Memory B cell (primary cell): ENCODE measurements at regions not wholly inside any gene's neighbourhood (a gene's known extent, or its start where the extent isn't known, plus 50 kb on each side); places are given as distances from the start of the nearest gene placed in this dataset.

ENCODE experiments used
- ATAC-seq: fragments of 150-1000 bp; cut with Tn5 transposase; 2 replicates; pipeline ENCODE4 v1.10.0; 2021; ENCODE audit warnings: low read depth, mild to moderate bottlenecking, moderate library complexity
- DNase-seq, 2 donors: peaks; one replicate each; pipeline ENCODE4 v3.0.0; 2022; ENCODE audit warnings: low spot score in 2 of 2
- H3K27ac Mint-ChIP-seq: one replicate; pipeline ENCODE4 v1.8.0; 2022; ENCODE audit warnings: mild to moderate bottlenecking, moderate library complexity, mixed read lengths
- H3K27me3 Mint-ChIP-seq: one replicate; pipeline ENCODE4 v1.8.0; 2022; ENCODE audit warnings: mixed read lengths
- H3K36me3 Mint-ChIP-seq: one replicate; pipeline ENCODE4 v1.8.0; 2022; ENCODE audit warnings: mild to moderate bottlenecking, mixed read lengths
- H3K4me1 Mint-ChIP-seq: one replicate; pipeline ENCODE4 v1.8.0; 2022; ENCODE audit warnings: mixed read lengths
- H3K4me3 Mint-ChIP-seq: one replicate; pipeline ENCODE4 v1.8.0; 2022; ENCODE audit warnings: mild to moderate bottlenecking, moderate library complexity, mixed read lengths
- H3K9me3 Mint-ChIP-seq: one replicate; pipeline ENCODE4 v1.8.0; 2022; ENCODE audit warnings: mixed read lengths

DNA sequence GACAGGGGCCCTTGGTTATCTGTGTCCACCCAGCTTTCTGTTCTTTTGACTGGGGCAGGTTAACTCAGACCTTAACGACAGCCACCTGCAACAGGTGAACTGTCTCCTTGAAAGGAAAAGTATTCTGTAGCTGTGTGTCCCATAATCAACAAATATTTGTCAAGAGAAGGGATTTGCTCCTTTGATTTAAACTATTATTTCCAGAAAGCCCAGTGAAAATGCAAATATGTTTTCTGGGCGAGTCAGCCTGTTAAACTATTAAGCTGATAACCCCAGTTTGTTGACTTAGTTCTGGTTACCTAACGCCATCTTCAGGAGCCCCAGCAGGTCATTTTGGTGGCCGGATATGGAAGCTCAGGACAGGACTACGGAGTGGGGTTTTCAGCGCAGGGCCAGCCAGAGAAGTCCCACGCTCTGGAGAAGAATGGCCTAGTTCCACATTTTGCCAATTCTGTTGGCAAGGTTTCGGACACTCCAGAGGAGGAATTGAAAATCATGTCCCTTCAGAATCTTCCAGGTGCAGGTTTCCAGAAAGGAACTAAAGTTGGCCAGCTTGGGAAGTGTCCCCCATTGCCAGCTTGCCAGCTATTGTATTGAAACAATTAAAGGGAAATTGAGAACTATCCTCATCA is 54.5 kb downstream of the ADRA2A start:
- Mint-ChIP-seq H3K27me3 (peaks cover 4% of the 10 kb centered on the region), H3K27ac (no peak overlapping the region), H3K36me3 (no peaks in the 10 kb centered on the region), H3K4me3 (no peak overlapping the region), H3K4me1 (no peaks in the 10 kb centered on the region), H3K9me3 (peaks cover 1% of the 10 kb centered on the region)
- no peak for ATAC-seq
- no peak for DNase-seq

DNA sequence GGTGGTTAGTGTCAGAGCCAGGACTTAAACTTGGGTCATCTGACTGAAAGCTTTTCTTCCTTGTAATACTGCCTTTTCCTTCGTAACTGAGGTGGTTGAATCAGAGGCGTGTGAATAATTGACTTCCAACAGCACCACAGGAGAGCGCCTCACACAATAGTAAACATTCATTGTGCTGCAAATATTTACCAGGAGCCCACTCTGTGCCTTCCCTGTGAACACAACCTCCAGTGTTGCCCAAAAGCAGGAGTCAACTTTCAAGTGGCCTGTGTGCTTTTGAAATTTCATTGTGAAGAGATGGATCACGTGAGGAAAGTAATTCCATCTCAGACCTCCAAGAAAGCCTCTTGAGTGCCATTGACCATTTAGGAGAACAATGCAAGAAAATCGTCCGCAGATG is 60.2 kb downstream of the ADRA2A start:
- no peaks in the 10 kb centered on the region for H3K36me3 Mint-ChIP-seq
- no peak overlapping the region for H3K27ac Mint-ChIP-seq
- DNase-seq (no peak), ATAC-seq (no peak)
- H3K27me3 Mint-ChIP-seq: peaks cover 14% of the 10 kb centered on the region
- H3K4me1 Mint-ChIP-seq: no peaks in the 10 kb centered on the region
- H3K9me3 Mint-ChIP-seq: peaks cover 1% of the 10 kb centered on the region
- no peak overlapping the region for H3K4me3 Mint-ChIP-seq

DNA sequence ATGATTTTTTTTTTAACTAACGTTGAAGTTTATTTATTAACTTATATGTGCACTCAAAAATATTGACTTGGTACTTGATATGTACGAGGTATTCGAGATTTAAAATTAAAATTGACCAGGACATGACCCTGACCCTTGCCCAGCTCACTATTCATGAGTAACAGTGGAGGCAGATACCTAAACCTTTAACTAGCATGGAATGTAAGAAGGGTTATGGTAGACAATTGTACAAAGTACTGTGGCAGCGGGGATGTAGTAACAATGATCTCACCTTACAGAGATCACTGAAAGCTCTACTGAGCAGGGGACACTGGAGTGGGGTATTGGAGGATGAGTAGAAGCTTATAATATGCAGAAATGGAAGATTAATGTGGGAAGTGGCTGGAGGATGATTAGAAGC is 60.8 kb downstream of the ADRA2A start:
- Mint-ChIP-seq H3K4me1 (no peaks in the 10 kb centered on the region), H3K27ac (no peak overlapping the region), H3K27me3 (peaks cover 16% of the 10 kb centered on the region), H3K9me3 (peaks cover 1% of the 10 kb centered on the region), H3K36me3 (no peaks in the 10 kb centered on the region), H3K4me3 (no peak overlapping the region)
- DNase-seq (no peak), ATAC-seq (no peak)

DNA sequence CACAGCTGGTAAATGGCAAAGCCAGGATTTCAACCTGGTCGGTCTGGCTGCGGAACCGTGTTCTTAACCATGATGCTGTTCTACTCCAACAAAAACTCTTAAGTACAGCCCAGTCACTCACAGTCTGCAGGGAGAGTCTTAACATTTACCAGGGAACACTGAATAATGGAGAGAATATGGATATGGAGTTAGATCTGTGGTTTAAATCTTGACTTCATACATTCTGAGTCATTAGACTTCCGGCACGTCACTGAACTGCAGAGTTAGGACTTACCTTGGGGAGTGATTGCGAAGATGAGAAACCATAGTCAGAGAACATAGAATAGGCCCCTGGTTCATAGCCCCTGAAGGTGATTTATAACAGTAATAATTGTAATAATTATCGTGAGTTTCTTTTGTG is 61.7 kb downstream of the ADRA2A start:
- Mint-ChIP-seq H3K27me3 (peaks cover 20% of the 10 kb centered on the region), H3K4me1 (no peaks in the 10 kb centered on the region), H3K36me3 (no peaks in the 10 kb centered on the region), H3K27ac (no peak overlapping the region), H3K4me3 (no peak overlapping the region), H3K9me3 (no peaks in the 10 kb centered on the region)
- ATAC-seq (no peak), DNase-seq (no peak)

DNA sequence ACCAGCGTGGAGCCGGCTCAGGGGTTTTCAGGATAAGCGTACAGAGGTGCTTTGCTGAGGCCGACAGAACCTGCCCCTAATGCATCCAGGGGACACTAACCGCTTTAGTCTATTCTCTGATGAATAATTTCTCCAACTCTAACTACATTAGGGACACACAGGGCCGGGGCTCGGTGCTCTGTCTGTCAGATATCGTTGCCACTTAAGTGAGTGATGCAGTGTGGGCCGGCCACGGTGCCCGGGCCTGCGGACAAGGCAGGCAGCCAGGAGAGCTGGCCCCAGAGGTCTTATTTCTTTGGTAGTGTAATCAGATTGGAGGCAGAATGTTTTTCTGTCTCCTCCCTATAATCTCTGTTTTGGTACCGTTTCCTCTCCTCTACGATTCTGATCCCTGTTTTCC is 62.7 kb downstream of the ADRA2A start:
- Mint-ChIP-seq H3K27me3 (peaks cover 18% of the 10 kb centered on the region), H3K4me3 (no peak overlapping the region), H3K27ac (no peak overlapping the region), H3K4me1 (no peaks in the 10 kb centered on the region), H3K36me3 (no peaks in the 10 kb centered on the region), H3K9me3 (no peaks in the 10 kb centered on the region)
- ATAC-seq (no peak), DNase-seq (no peak)

DNA sequence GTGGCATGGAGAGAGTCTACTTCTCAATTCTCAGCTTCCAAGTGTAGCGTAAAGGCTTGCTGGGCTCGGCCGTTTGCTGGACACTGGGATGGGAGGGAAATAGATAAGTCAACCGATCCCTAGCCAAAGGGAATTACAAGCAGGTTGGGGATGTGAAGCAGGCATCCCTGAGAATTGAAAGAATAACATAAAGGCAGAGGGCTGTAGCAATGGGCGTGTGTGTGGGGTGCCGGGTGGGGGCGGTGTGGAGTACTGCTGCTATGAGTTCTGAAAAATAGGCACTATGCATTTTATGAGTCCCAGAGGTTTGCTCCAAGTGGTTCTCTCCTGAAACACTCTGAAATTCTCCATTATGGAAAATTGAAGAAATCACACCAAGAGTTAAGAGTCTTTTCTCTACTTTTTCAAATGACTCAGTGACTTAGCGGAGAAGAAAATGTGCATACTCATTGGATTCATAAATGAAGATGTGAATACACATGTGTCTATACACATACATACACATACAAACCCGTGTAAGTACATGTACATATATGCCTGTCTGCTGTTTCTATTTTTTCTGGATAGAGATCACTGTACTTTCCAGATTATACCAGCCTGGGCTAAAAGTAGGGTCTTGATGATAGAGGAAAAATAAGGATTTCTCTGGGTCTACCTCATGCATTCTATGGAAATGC is 65.4 kb downstream of the ADRA2A start:
- peaks cover 21% of the 10 kb centered on the region for H3K27me3 Mint-ChIP-seq
- H3K4me1 Mint-ChIP-seq: no peaks in the 10 kb centered on the region
- H3K9me3 Mint-ChIP-seq: no peaks in the 10 kb centered on the region
- DNase-seq: no peak
- no peaks in the 10 kb centered on the region for H3K36me3 Mint-ChIP-seq
- ATAC-seq: no peak
- H3K4me3 Mint-ChIP-seq: no peak overlapping the region
- H3K27ac Mint-ChIP-seq: no peak overlapping the region

DNA sequence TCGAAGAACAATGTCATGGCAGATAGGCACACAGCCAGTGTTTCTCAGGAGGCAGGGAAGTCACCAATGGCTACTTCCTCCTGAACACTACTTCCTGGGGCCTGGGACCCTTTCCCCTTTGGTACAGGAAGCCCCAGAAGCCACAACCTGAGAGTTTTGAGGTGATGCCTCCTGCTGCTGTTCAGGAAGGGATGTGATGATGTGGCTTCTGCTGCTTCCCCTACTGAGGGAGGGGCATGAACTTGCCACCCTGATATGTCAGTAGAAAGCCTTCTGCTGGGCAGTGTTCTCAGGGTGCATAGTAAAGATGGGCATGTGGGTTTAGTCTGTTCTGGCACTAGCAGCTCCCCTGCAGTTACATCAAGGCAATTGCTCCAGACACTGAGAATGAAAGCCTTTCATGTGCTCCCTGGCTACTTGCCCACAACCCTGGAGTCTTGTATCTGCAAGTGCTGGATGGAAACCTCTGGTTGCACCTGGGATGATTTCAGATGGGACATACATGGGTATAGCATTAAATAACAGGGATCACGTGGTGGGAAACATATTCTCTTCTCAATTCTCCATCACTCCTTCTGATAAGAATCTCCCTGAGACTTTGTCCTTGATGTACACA is 69.3 kb downstream of the ADRA2A start:
- Mint-ChIP-seq H3K4me1 (no peaks in the 10 kb centered on the region), H3K4me3 (no peak overlapping the region), H3K27ac (no peak overlapping the region), H3K27me3 (peaks cover 18% of the 10 kb centered on the region), H3K36me3 (no peaks in the 10 kb centered on the region), H3K9me3 (no peaks in the 10 kb centered on the region)
- ATAC-seq: no peak
- no peak for DNase-seq

DNA sequence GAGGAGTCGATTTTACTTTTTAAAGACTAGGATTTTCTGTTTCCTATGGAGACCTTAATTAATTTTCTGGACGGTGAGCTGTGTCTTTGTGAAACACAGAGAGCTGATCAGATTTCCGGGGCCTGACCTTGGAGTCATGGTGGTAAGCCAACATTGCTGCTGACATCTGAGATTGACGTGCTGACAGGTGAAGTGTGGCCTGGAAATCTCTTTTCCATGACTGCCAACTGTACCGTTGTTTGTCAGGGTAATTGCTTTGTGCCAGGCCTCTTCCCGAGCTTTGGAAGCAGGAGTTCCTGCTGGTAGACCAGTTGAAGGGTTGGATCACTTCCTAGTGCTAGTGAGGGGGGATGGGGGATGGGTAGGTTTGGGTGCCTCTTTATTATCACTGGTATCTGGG is 71.2 kb downstream of the ADRA2A start:
- Mint-ChIP-seq H3K9me3 (no peaks in the 10 kb centered on the region), H3K27ac (no peak overlapping the region), H3K4me1 (no peaks in the 10 kb centered on the region), H3K4me3 (no peak overlapping the region), H3K36me3 (no peaks in the 10 kb centered on the region), H3K27me3 (peaks cover 17% of the 10 kb centered on the region)
- DNase-seq (no peak), ATAC-seq (no peak)

DNA sequence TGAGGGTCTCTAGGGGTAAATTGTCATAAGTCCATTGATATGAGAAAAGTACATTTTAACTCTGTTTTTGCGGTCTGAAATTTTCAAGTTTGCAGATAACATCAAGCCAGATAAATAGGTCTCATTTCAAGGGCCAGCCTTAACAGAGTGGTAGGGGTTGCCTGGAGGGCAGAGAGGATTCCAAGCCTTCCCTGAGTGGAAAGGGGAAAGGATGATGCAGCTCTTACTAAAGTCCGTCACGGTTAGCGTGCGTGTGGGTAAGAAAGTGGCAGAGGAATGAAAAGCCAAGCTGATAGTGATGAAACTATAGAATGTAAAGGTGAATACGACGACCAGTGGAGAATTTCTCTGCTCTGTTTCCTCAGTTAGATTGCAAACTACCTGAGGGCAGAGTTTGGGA is 71.6 kb downstream of the ADRA2A start:
- ATAC-seq (no peak), DNase-seq (no peak)
- Mint-ChIP-seq H3K9me3 (no peaks in the 10 kb centered on the region), H3K4me1 (no peaks in the 10 kb centered on the region), H3K27ac (no peak overlapping the region), H3K36me3 (no peaks in the 10 kb centered on the region), H3K27me3 (peaks cover 13% of the 10 kb centered on the region), H3K4me3 (no peak overlapping the region)

DNA sequence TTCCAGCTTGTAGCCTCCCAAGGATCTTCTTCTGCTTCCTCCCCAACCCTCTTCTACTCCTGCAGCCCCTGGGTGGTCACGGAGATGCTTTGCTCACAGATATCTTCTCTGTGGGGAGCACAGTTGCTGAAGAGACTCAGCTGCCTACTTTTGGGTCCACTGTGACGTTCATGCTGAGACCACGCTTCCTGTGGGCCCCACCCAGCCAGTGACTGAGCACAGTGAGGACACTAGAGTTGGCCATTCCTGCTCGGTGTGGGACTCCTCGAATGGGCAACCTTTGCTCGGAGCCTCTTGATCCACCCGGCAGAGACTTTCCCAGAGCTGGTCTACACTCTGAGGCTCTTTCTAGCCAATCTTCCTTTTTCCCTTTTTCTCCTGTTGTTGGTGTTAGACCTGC is 73.9 kb downstream of the ADRA2A start:
- no peaks in the 10 kb centered on the region for H3K36me3 Mint-ChIP-seq
- ATAC-seq (no peak), DNase-seq (no peak)
- H3K9me3 Mint-ChIP-seq: no peaks in the 10 kb centered on the region
- no peaks in the 10 kb centered on the region for H3K4me1 Mint-ChIP-seq
- no peak overlapping the region for H3K27ac Mint-ChIP-seq
- H3K27me3 Mint-ChIP-seq: peaks cover 15% of the 10 kb centered on the region
- H3K4me3 Mint-ChIP-seq: no peak overlapping the region

DNA sequence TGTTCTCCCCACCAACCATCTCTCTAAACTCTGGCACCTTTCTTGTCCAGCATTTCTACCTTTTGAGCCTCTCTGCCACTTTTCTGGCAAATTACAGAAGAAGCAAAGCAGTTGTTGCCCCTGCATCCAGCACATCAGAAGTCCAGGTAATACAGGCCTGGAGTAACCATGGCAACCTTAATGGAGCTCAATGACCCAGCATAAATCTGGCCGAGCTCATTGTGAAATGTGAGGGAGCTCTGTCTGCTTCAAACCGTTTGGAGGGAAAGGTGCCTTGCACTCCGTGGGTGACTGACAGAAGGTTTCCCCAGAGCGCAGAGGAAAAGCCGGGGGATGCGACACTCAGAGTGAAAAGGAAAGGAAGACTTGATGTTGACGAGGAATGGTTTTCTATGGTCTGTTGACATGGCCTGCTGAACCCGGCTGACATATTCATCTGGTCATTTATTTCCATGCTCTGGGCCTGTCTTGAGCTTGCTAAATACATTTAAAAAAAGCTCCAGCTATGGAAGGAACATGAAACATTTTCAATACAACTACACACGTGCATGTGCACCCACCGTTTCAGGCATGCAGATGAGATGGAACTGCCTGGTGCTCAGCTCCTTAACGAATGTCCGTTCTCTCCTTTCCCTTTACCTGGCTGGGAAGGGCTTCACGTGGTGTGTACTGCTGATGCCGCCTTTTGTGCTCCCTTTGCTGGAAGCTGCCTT is 74.9 kb downstream of the ADRA2A start:
- no peak overlapping the region for H3K27ac Mint-ChIP-seq
- H3K27me3 Mint-ChIP-seq: peaks cover 22% of the 10 kb centered on the region
- no peak overlapping the region for H3K4me3 Mint-ChIP-seq
- no peaks in the 10 kb centered on the region for H3K36me3 Mint-ChIP-seq
- no peak for DNase-seq
- no peaks in the 10 kb centered on the region for H3K4me1 Mint-ChIP-seq
- ATAC-seq: no peak
- no peaks in the 10 kb centered on the region for H3K9me3 Mint-ChIP-seq

DNA sequence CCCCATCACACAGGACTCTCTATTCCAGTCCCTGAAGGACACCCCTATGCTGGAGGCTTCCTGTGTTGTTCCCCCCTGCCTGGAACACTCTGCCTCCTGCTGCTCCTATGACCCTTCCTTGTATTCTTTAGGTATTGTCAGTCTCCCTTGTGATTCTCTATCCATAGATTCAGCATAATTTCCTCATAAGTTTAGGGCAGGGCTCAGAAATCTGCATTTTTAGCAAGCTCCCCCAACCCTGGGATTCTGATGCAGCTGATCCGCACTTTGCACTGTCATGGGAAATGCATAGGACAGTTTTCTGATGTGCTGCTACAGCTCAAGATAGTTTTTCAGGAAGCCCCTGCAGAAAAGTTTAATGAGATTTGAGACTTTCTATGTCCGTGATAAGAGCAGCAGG is 79.9 kb downstream of the ADRA2A start:
- Mint-ChIP-seq H3K36me3 (no peaks in the 10 kb centered on the region), H3K9me3 (no peaks in the 10 kb centered on the region), H3K4me3 (no peak overlapping the region), H3K4me1 (no peaks in the 10 kb centered on the region), H3K27ac (no peak overlapping the region), H3K27me3 (peaks cover 26% of the 10 kb centered on the region)
- no peak for DNase-seq
- ATAC-seq: no peak

DNA sequence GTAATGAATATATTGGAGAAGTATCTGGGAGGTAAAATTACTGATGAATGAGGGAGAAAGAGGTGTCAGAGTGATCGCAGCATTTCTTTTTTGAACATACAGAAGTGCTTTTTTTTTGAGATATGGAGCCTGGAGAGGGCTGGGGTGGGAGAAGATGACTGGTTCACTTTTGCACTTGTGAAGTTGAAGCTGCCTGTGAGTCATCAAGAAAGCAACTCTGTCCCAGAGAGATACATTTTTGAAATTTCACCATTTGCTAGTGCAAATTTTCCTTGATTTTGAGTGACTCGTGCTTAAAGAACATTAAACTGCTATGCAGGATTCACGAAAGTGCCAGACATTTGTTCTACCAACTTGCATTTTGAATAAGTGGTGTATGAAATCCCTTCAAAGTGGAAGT is 81.8 kb downstream of the ADRA2A start:
- no peak for ATAC-seq
- H3K9me3 Mint-ChIP-seq: no peaks in the 10 kb centered on the region
- no peaks in the 10 kb centered on the region for H3K36me3 Mint-ChIP-seq
- H3K27me3 Mint-ChIP-seq: peaks cover 24% of the 10 kb centered on the region
- DNase-seq: no peak
- no peak overlapping the region for H3K4me3 Mint-ChIP-seq
- H3K27ac Mint-ChIP-seq: no peak overlapping the region
- H3K4me1 Mint-ChIP-seq: no peaks in the 10 kb centered on the region

DNA sequence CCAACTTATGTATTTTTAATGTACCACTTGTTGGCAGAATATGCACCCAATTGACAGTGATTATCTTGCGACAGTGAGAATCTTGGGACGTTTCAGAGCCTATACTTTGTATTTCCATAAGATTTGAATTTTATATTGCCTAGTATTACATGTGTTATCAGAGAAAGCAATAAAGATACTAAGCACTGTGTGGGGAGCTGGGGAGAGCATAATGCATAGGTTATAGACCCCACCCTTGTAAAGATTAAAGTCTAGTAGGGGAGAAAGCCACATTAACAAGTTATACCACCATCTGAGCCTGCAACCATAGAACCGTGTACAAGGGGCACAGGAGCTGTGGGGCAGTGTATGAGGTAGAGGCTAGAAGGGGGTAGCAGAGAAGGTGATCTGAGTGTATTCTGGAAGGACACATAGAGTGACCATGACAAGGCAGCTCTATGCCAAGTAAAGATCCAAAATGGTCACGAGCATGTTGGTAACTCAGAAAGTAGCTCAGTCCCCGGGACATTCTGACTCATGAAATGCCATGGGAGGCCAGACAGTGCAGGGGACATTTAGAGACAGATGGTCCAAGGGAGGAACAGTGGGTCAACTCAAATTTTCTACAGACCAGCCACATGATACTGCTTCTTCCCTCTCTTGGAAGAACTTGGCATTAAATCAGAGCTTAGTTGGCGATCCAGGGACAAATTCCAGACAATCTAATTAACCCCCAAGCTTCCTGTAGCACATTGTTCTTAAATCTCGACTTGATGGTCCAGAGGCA is 84.5 kb downstream of the ADRA2A start:
- DNase-seq (no peak), ATAC-seq (no peak)
- Mint-ChIP-seq H3K9me3 (peaks cover 4% of the 10 kb centered on the region), H3K27me3 (peaks cover 19% of the 10 kb centered on the region), H3K4me3 (no peak overlapping the region), H3K36me3 (no peaks in the 10 kb centered on the region), H3K27ac (no peak overlapping the region), H3K4me1 (no peaks in the 10 kb centered on the region)
